ENCODE measurements at regions not wholly inside any gene's neighbourhood (a gene's known extent, or its start where the extent isn't known, plus 50 kb on each side); places are given as distances from the start of the nearest gene placed in this dataset.

DNA sequence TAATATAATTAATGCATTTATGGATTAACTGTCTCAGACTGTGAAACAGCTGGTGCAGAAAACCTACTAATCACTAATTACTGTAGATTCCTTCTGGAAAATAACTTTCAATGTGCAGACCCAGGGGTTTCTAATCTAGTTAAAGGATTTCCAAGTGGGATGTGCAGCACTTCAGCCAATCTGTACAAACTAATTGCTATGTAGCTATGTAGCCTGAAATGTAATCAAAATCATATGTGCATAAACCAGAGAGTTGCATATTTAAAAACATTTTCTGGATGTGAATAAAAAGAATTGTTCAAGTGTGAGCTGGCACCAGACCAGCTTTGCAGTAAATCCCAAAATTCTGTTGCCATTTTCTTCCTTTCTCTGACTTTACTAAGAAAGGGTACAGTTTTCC lies 127.5 kb upstream of the CD96 start:
- Histone ChIP-seq H3K9me3 (ENCODE audit: control insufficient read depth in 2 of 3, insufficient read depth in 1 of 3, low read length in 3 of 3) (no peaks in the 10 kb centered on the region), H3K36me3 (ENCODE audit: control insufficient read depth in 2 of 3, insufficient read depth in 3 of 3, low read length in 3 of 3) (no peaks in the 10 kb centered on the region), H3K9ac (ENCODE audit: low read length in 3 of 3) (no peak overlapping the region), H3K4me3 (ENCODE audit: low read length in 3 of 3) (no peak overlapping the region), H3K27ac (ENCODE audit: low read depth in 2 of 2, low read length in 2 of 2) (no peak overlapping the region), H3K4me1 (ENCODE audit: control insufficient read depth in 2 of 3, insufficient read depth in 2 of 3, low read depth in 1 of 3, low read length in 3 of 3) (no peaks in the 10 kb centered on the region), H3K27me3 (ENCODE audit: control insufficient read depth, insufficient read depth, low read length) (no peaks in the 10 kb centered on the region)
- intact Hi-C loops (cut with DNase I) = no loop called here
- TF ChIP-seq CTCF (IDR thresholded peaks at IDR 0.05; ENCODE audit: borderline replicate concordance, extremely low read depth, insufficient read depth) = no peak
- DNase-seq (no peak), FAIRE-seq (no peak)

DNA sequence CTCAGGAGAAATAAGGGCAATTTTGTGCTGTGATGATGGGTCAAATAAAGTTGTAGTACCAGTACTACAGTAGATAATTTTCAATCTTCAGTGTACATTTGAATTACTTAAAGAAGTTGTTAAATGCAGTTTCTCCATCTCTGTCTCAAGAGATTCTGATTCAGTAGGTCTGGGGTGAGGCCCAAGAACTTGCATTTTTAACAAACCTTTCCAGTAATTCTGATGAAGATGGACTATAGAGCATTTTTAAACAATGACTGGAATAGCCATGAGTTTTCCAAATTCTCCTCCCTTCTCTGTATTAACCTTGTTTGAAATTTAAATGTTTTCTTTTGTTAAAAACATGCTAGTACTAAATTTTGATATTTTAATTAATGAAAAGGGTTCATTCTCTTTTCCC lies 127.0 kb upstream of the CD96 start:
- intact Hi-C loops (cut with DNase I) = no loop called here
- no peak for TF ChIP-seq CTCF (IDR thresholded peaks at IDR 0.05; ENCODE audit: borderline replicate concordance, extremely low read depth, insufficient read depth)
- Histone ChIP-seq H3K9me3 (ENCODE audit: control insufficient read depth in 2 of 3, insufficient read depth in 1 of 3, low read length in 3 of 3) (no peaks in the 10 kb centered on the region), H3K27me3 (ENCODE audit: control insufficient read depth, insufficient read depth, low read length) (no peaks in the 10 kb centered on the region), H3K4me3 (ENCODE audit: low read length in 3 of 3) (no peak overlapping the region), H3K9ac (ENCODE audit: low read length in 3 of 3) (no peak overlapping the region), H3K36me3 (ENCODE audit: control insufficient read depth in 2 of 3, insufficient read depth in 3 of 3, low read length in 3 of 3) (no peaks in the 10 kb centered on the region), H3K4me1 (ENCODE audit: control insufficient read depth in 2 of 3, insufficient read depth in 2 of 3, low read depth in 1 of 3, low read length in 3 of 3) (no peaks in the 10 kb centered on the region), H3K27ac (ENCODE audit: low read depth in 2 of 2, low read length in 2 of 2) (no peak overlapping the region)
- FAIRE-seq (no peak), DNase-seq (no peak)

DNA sequence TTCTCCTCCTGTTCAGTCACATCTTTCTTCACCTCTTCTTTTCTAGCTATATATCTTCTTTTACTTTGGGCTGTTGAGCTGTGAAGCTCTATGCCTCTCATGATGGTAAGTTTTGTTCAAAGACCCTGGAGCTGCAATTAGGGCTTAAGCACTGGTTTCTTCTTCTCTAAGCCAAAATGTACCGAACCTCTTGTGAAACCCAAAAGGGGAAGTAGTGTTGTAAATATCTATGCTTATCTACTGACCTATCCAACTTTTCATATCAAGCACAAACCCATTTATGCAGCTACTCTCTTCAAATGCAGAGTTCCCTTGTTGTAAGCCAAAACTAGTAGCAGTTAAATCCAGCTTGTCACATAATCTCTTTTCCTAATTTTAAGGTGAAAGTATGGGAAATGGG lies 123.6 kb upstream of the CD96 start:
- Histone ChIP-seq H3K27ac (ENCODE audit: low read depth in 2 of 2, low read length in 2 of 2) (no peak overlapping the region), H3K36me3 (ENCODE audit: control insufficient read depth in 2 of 3, insufficient read depth in 3 of 3, low read length in 3 of 3) (no peaks in the 10 kb centered on the region), H3K27me3 (ENCODE audit: control insufficient read depth, insufficient read depth, low read length) (no peaks in the 10 kb centered on the region), H3K4me3 (ENCODE audit: low read length in 3 of 3) (no peak overlapping the region), H3K9ac (ENCODE audit: low read length in 3 of 3) (no peak overlapping the region), H3K9me3 (ENCODE audit: control insufficient read depth in 2 of 3, insufficient read depth in 1 of 3, low read length in 3 of 3) (no peaks in the 10 kb centered on the region), H3K4me1 (ENCODE audit: control insufficient read depth in 2 of 3, insufficient read depth in 2 of 3, low read depth in 1 of 3, low read length in 3 of 3) (no peaks in the 10 kb centered on the region)
- no peak for TF ChIP-seq CTCF (IDR thresholded peaks at IDR 0.05; ENCODE audit: borderline replicate concordance, extremely low read depth, insufficient read depth)
- FAIRE-seq (no peak), DNase-seq (no peak)
- intact Hi-C loops (cut with DNase I) = no loop called here

GRCh38 chr3:111428301-111428700 lies 113.7 kb upstream of the CD96 start:
- Histone ChIP-seq H3K27me3 (ENCODE audit: control insufficient read depth, insufficient read depth, low read length) (no peaks in the 10 kb centered on the region), H3K4me3 (ENCODE audit: low read length in 3 of 3) (no peak overlapping the region), H3K9ac (ENCODE audit: low read length in 3 of 3) (no peak overlapping the region), H3K27ac (ENCODE audit: low read depth in 2 of 2, low read length in 2 of 2) (no peak overlapping the region), H3K36me3 (ENCODE audit: control insufficient read depth in 2 of 3, insufficient read depth in 3 of 3, low read length in 3 of 3) (no peaks in the 10 kb centered on the region), H3K9me3 (ENCODE audit: control insufficient read depth in 2 of 3, insufficient read depth in 1 of 3, low read length in 3 of 3) (peaks cover 0 to 10% (median 0%) of the 10 kb centered on the region in 3 donors), H3K4me1 (ENCODE audit: control insufficient read depth in 2 of 3, insufficient read depth in 2 of 3, low read depth in 1 of 3, low read length in 3 of 3) (no peaks in the 10 kb centered on the region)
- FAIRE-seq = no peak
- no peak for DNase-seq
- intact Hi-C loops (cut with DNase I) = no loop called here
- TF ChIP-seq CTCF (IDR thresholded peaks at IDR 0.05; ENCODE audit: borderline replicate concordance, extremely low read depth, insufficient read depth) = no peak

Measured in kidney (tissue), 13 donors.